ENCODE measurements at regions not wholly inside any gene's neighbourhood (a gene's known extent, or its start where the extent isn't known, plus 50 kb on each side); places are given as distances from the start of the nearest gene placed in this dataset.
"Not testable (repeated sequence)": the region's sequence is repeated elsewhere in the genome, so short reads cannot be mapped to it uniquely, and the experiment has no call there.

GRCh38 chr16:13378151-13378550, 476.8 kb downstream of the SHISA9 start:
- no peak overlapping the region for H3K27ac Mint-ChIP-seq
- Histone ChIP-seq H3K4me1 (ENCODE audit: control insufficient read depth in 1 of 2, insufficient read depth in 2 of 2, low read length in 2 of 2) (no peaks in the 10 kb centered on the region), H3K36me3 (replicated peaks in 1 of 2; ENCODE audit: control insufficient read depth in 1 of 2, insufficient read depth in 2 of 2, low read length in 2 of 2) (no peaks in the 10 kb centered on the region), H3K4me3 (replicated peaks in 1 of 3; ENCODE audit: low read depth in 2 of 3, low read length in 3 of 3) (no peak overlapping the region), H3K27me3 (ENCODE audit: control insufficient read depth in 2 of 2, insufficient read depth in 2 of 2, low read length in 2 of 2) (no peaks in the 10 kb centered on the region), H4K20me1 (ENCODE audit: insufficient read depth, low read length) (no peaks in the 10 kb centered on the region), H3K79me2 (ENCODE audit: insufficient read depth, low read length) (no peaks in the 10 kb centered on the region), H3K4me2 (replicated peaks; ENCODE audit: extremely low read depth, low read length, poor library complexity, severe bottlenecking) (no peak overlapping the region), H3K9me3 (replicated peaks in 1 of 2; ENCODE audit: control insufficient read depth in 1 of 2, insufficient read depth in 1 of 2, low read length in 2 of 2) (peaks cover 4 to 7% of the 10 kb centered on the region in 2 donors), H2AFZ (ENCODE audit: insufficient read depth, low read depth, low read length, poor library complexity, severe bottlenecking) (no peak overlapping the region), H3K9ac (ENCODE audit: insufficient read depth, low read length, poor library complexity, severe bottlenecking) (no peak overlapping the region), H3K27ac (ENCODE audit: low read depth in 1 of 2, low read length in 2 of 2) (no peak overlapping the region)
- no peak for DNase-seq
- no peaks in the 10 kb centered on the region for H3K36me3 Mint-ChIP-seq
- H3K4me1 Mint-ChIP-seq = no peaks in the 10 kb centered on the region
- peaks cover 0 to 3% (median 0%) of the 10 kb centered on the region in 3 donors for H3K27me3 Mint-ChIP-seq (ENCODE audit: low read depth in 3 of 3)
- no peak for TF ChIP-seq CTCF (IDR thresholded peaks at IDR 0.05)
- WGBS (ENCODE audit: insufficient coverage) = 83% methylated on average over 2 of the region's 2 CpGs
- peaks cover 5 to 20% (median 10%) of the 10 kb centered on the region in 7 donors for H3K9me3 Mint-ChIP-seq
- H3K4me3 Mint-ChIP-seq = no peak overlapping the region
- intact Hi-C loops (cut with micrococcal nuclease) = no loop called here

- H3K9me3 ChIP-seq (replicated peaks in 1 of 2; ENCODE audit: control insufficient read depth in 1 of 2, insufficient read depth in 1 of 2, low read length in 2 of 2) = peaks cover 7 to 10% of the 10 kb centered on the region in 2 donors
- Mint-ChIP-seq H3K36me3 (no peaks in the 10 kb centered on the region), H3K4me3 (no peak overlapping the region), H3K27ac (no peak overlapping the region), H3K4me1 (no peaks in the 10 kb centered on the region), H3K9me3 (peaks cover 3 to 19% (median 10%) of the 10 kb centered on the region in 7 donors), H3K27me3 (ENCODE audit: low read depth in 3 of 3) (no peaks in the 10 kb centered on the region)
- H3K36me3 ChIP-seq (replicated peaks in 1 of 2; ENCODE audit: control insufficient read depth in 1 of 2, insufficient read depth in 2 of 2, low read length in 2 of 2) = no peaks in the 10 kb centered on the region
- H3K4me1 ChIP-seq (ENCODE audit: control insufficient read depth in 1 of 2, insufficient read depth in 2 of 2, low read length in 2 of 2) = no peaks in the 10 kb centered on the region
- no peak for DNase-seq
- no peak overlapping the region for H2AFZ ChIP-seq (ENCODE audit: insufficient read depth, low read depth, low read length, poor library complexity, severe bottlenecking)
- TF ChIP-seq CTCF (IDR thresholded peaks at IDR 0.05) = no peak
- H3K79me2 ChIP-seq (ENCODE audit: insufficient read depth, low read length) = no peaks in the 10 kb centered on the region
- no peak overlapping the region for H3K27ac ChIP-seq (ENCODE audit: low read depth in 1 of 2, low read length in 2 of 2)
- H3K4me3 ChIP-seq (replicated peaks in 1 of 3; ENCODE audit: low read depth in 2 of 3, low read length in 3 of 3) = no peak overlapping the region
- H4K20me1 ChIP-seq (ENCODE audit: insufficient read depth, low read length) = no peaks in the 10 kb centered on the region
- H3K27me3 ChIP-seq (ENCODE audit: control insufficient read depth in 2 of 2, insufficient read depth in 2 of 2, low read length in 2 of 2) = no peaks in the 10 kb centered on the region
- H3K9ac ChIP-seq (ENCODE audit: insufficient read depth, low read length, poor library complexity, severe bottlenecking) = no peak overlapping the region
- intact Hi-C loops (cut with micrococcal nuclease) = no loop called here
- H3K4me2 ChIP-seq (replicated peaks; ENCODE audit: extremely low read depth, low read length, poor library complexity, severe bottlenecking) = no peak overlapping the region
- WGBS (ENCODE audit: insufficient coverage) = 82% methylated on average over 2 of the region's 3 CpGs
Observed at GRCh38 chr16:13379266-13379665, 477.9 kb downstream of the SHISA9 start.

- H3K27me3 Mint-ChIP-seq (ENCODE audit: low read depth in 3 of 3); DNase-seq; intact Hi-C loops (cut with micrococcal nuclease); H3K4me1 ChIP-seq (ENCODE audit: control insufficient read depth in 1 of 2, insufficient read depth in 2 of 2, low read length in 2 of 2); H3K36me3 ChIP-seq (replicated peaks in 1 of 2; ENCODE audit: control insufficient read depth in 1 of 2, insufficient read depth in 2 of 2, low read length in 2 of 2); H3K4me3 Mint-ChIP-seq; H3K4me3 ChIP-seq (replicated peaks in 1 of 3; ENCODE audit: low read depth in 2 of 3, low read length in 3 of 3); H4K20me1 ChIP-seq (ENCODE audit: insufficient read depth, low read length); H3K79me2 ChIP-seq (ENCODE audit: insufficient read depth, low read length); H2AFZ ChIP-seq (ENCODE audit: insufficient read depth, low read depth, low read length, poor library complexity, severe bottlenecking); H3K27ac Mint-ChIP-seq; H3K4me2 ChIP-seq (replicated peaks; ENCODE audit: extremely low read depth, low read length, poor library complexity, severe bottlenecking); H3K27me3 ChIP-seq (ENCODE audit: control insufficient read depth in 2 of 2, insufficient read depth in 2 of 2, low read length in 2 of 2); H3K4me1 Mint-ChIP-seq; H3K27ac ChIP-seq (ENCODE audit: low read depth in 1 of 2, low read length in 2 of 2); H3K36me3 Mint-ChIP-seq; H3K9ac ChIP-seq (ENCODE audit: insufficient read depth, low read length, poor library complexity, severe bottlenecking): not testable (repeated sequence)
- peaks cover 2 to 28% (median 12%) of the 10 kb centered on the region in 7 donors for H3K9me3 Mint-ChIP-seq
- peaks cover 9 to 32% of the 10 kb centered on the region in 2 donors for H3K9me3 ChIP-seq (replicated peaks in 1 of 2; ENCODE audit: control insufficient read depth in 1 of 2, insufficient read depth in 1 of 2, low read length in 2 of 2)
- no CpG with 5 or more reads among the region's 1 CpG for WGBS (ENCODE audit: insufficient coverage)
Observed at GRCh38 chr16:13385156-13386040, 484.0 kb downstream of the SHISA9 start.

Measured in CD14-positive monocyte (primary cell).